HG02759 (cell line): ENCODE measurements at regions not wholly inside any gene's neighbourhood (a gene's known extent, or its start where the extent isn't known, plus 50 kb on each side); places are given as distances from the start of the nearest gene placed in this dataset.
"Not testable (repeated sequence)": the region's sequence is repeated elsewhere in the genome, so short reads cannot be mapped to it uniquely, and the experiment has no call there.

Source experiments
- ATAC-seq: cut with Tn5 transposase; IDR thresholded peaks from one replicate; pipeline ENCODE4 v1.9.1; 2021; ENCODE audit warnings: mild to moderate bottlenecking, moderate library complexity; ENCODE audit not compliant: unreplicated experiment

DNA sequence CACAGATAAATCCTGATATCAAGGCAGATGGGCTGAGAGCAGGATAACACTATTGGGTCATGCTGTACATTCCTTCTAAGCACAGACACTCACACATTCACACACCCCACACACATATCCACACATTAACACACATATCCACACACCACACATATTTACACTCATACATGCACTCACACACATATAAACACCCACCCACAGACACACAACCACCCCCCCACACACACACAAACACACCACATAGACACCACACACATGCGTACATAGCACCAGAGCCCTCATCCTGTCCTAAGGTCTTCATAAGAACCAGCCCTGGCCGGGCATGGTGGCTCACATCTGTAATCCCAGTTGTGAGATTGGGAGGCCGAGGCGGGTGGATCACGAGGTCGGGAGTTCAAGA, 322.3 kb upstream of the ADCY2 start:
- ATAC-seq, result no peak

- no peak for ATAC-seq
These were observed 321.8 kb upstream of the ADCY2 start for GRCh38 chr5:7074176-7074575.

- no peak for ATAC-seq
These were observed 320.5 kb upstream of the ADCY2 start for GRCh38 chr5:7075470-7075869.

GRCh38 chr5:7078101-7078500, 317.8 kb upstream of the ADCY2 start:
- no peak for ATAC-seq

DNA sequence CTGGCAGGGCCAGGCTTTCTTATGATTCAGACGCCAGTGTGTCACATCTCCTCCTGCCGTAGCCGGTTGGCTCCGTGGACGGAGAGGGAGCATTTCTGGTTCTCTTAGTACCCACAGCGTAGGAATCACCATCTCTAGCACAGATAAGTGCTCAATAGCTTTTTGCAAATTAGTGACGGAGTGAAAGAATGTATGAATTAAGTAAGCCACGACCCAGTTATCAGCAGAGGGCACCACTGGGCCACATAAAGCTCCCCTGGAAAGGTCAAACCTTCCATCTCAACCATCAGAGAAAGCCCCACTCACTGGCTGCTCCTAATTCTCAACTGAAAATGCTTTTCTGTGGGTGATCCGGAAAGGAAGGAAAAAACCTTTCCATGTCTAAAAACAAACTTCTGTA, 317.0 kb upstream of the ADCY2 start:
- no peak for ATAC-seq

GRCh38 chr5:7080501-7080900, 315.4 kb upstream of the ADCY2 start:
- no peak for ATAC-seq

GRCh38 chr5:7087719-7088297, 308.1 kb upstream of the ADCY2 start:
- no peak for ATAC-seq

- ATAC-seq, result no peak
These were observed 307.1 kb upstream of the ADCY2 start for GRCh38 chr5:7088849-7089248.

- ATAC-seq, result no peak
These were observed 301.3 kb upstream of the ADCY2 start for GRCh38 chr5:7094626-7095025.

- no peak for ATAC-seq
These were observed 299.6 kb upstream of the ADCY2 start for GRCh38 chr5:7096294-7096693.

DNA sequence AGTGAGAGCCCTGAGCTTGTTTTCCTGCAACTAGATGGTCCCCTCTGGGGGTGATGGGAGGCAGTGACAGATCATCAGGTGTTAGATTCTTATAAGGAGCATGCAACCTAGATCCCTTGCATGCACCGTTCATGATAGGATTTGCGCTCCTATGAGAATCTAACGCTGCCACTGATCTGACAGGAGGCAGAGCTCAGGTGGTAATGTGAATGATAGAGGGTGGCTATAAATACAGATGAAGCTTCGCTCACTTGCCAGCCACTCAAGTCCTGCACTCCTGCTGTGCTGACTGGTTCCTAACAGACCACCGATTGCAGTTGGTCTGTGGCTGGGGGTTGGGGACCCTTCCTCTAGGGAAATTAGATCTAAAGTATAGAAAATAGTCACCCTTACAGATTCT, 290.6 kb upstream of the ADCY2 start:
- no peak for ATAC-seq

- ATAC-seq, result no peak
These were observed 278.0 kb upstream of the ADCY2 start for GRCh38 chr5:7117961-7118360.

- ATAC-seq, result no peak
These were observed 264.3 kb upstream of the ADCY2 start for GRCh38 chr5:7131680-7132079.

- no peak for ATAC-seq
These were observed 249.1 kb upstream of the ADCY2 start for GRCh38 chr5:7146886-7147285.

GRCh38 chr5:7157083-7157482, 238.9 kb upstream of the ADCY2 start:
- ATAC-seq, result no peak

- ATAC-seq, result no peak
These were observed 226.6 kb upstream of the ADCY2 start for GRCh38 chr5:7169240-7169878.

DNA sequence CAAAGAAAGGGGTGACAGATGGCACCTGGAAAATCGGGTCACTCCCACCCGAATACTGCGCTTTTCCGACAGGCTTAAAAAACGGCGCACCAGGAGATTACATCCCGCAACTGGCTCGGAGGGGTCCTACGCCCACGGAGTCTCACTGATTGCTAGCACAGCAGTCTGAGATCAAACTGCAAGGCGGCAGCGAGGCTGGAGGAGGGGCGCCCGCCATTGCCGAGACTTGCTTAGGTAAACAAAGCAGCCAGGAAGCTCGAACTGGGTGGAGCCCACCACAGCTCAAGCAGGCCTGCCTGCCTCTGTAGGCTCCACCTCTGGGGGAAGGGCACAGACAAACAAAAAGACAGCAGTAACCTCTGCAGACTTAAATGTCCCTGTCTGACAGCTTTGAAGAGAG, 225.2 kb upstream of the ADCY2 start:
- not testable (repeated sequence) for ATAC-seq

- ATAC-seq, result no peak
These were observed 216.6 kb upstream of the ADCY2 start for GRCh38 chr5:7179364-7179763.

DNA sequence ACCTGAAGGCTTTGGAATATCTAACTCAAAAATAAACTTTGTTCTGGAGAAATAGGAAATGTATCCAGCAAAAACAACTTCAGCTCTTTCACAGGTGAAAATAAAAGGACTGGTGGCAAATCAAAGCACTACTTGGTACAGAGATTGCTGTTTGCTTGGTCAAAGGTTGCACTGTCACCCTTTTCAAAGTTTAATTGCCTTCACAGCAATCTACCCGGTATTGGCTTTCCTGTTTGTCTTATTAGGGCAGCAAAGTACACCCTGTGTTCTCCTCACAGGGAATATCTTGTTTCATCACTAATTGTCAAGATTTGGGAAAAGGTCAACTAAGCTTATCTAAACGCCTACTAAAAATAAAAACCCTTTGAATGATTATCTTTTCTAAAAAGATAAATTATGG, 214.1 kb upstream of the ADCY2 start:
- no peak for ATAC-seq

GRCh38 chr5:7185742-7186141, 210.2 kb upstream of the ADCY2 start:
- ATAC-seq, result no peak

DNA sequence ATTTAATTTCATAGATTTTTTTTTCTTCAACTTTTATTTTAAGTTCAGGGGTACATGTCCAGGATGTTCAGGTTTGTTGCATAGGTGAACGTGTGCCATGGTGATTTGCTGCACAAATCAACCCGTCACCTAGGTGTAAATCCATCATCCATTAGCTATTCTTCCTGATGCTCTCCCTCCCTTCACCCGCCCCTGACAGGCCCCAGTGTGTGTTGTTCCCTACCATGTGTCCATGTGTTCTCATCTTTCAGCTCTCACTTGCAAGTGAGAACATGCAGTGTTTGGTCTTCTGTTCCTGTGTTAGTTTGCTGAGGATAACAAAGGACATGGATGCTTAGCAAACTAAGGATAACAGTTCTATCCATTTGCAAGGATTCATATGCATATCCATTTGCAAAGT, 209.1 kb upstream of the ADCY2 start:
- no peak for ATAC-seq

DNA sequence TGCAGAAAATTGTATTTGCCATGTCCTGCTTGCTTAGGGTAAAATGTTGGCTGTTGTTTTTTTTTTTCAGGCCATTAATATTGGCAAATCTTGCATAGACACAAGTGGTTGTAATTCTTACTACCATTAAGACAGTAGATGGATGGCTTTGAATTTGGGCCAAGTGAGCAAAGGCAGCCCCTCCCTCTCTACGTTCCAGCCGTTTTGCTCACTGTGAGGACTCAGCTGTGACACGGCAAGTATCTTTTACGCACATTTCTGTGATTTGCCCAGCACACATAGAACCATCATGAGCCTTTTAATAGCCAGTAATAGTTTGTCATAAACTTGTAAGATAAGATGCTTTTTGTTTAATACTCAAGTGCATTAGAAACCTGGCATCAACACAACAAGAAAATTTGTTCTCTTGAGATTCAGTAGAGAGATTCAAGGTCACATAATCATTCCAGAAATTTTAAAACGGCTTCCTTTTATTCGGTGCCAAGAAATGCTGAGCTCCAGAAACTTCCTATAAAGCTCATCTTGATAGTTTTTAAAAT, 205.2 kb upstream of the ADCY2 start:
- no peak for ATAC-seq

DNA sequence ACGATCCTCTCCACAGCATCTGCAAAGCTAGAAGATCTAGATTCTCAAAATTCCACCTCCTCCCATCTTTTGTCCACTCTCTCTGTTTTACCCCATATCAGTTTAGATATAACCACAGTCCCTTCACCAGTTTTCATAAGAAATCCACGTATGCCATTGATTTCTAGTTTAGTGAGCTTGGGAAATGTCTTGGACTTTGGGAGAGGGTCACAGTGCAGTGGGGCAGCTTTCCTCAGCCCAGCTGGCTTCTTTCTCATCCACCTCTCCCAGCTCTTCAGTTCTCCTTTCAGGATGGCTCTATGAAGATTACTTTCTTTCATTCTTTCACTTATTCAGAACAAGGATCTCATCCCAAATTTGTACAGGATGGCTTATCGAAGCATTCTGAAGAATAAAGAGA, 203.9 kb upstream of the ADCY2 start:
- no peak for ATAC-seq
